ENCODE measurements at regions not wholly inside any gene's neighbourhood (a gene's known extent, or its start where the extent isn't known, plus 50 kb on each side); places are given as distances from the start of the nearest gene placed in this dataset.

DNA sequence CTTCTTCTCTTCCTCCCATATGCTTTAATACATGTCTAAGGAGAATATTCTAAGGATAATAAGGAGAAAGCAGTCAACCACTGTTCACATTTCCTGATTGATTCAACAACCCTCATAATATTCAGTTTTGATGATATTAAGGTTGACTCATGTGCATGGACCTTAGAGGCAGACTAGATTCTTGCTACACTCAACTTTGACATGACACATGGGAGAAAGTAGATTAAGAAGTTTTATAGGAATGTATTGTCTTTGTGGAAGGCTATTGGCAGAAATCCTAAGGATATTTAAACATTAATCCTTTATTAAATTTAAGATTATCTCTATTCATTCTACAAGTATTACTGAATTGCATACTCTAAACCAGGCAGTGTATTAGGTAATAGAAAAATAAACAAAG is 309.1 kb upstream of the CYRIA start:
- TF ChIP-seq, protein P1, sequence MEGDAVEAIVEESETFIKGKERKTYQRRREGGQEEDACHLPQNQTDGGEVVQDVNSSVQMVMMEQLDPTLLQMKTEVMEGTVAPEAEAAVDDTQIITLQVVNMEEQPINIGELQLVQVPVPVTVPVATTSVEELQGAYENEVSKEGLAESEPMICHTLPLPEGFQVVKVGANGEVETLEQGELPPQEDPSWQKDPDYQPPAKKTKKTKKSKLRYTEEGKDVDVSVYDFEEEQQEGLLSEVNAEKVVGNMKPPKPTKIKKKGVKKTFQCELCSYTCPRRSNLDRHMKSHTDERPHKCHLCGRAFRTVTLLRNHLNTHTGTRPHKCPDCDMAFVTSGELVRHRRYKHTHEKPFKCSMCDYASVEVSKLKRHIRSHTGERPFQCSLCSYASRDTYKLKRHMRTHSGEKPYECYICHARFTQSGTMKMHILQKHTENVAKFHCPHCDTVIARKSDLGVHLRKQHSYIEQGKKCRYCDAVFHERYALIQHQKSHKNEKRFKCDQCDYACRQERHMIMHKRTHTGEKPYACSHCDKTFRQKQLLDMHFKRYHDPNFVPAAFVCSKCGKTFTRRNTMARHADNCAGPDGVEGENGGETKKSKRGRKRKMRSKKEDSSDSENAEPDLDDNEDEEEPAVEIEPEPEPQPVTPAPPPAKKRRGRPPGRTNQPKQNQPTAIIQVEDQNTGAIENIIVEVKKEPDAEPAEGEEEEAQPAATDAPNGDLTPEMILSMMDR (IDR thresholded peaks at IDR 0.05; ENCODE audit: insufficient read depth, low read length, poor library complexity, severe bottlenecking) = no peak
- no peak for TF ChIP-seq EZH2phosphoT487 (conservative IDR thresholded peaks at IDR 0.05; ENCODE audit: low read length)

Measured in SU-DHL-6 (cell line).